H1 (cell line): ENCODE measurements at regions not wholly inside any gene's neighbourhood (a gene's known extent, or its start where the extent isn't known, plus 50 kb on each side); places are given as distances from the start of the nearest gene placed in this dataset.

Source experiments
- CTCF ChIA-PET: fragments of 300-600 bp; sonication (Branson Sonifier 250); formaldehyde crosslinking; loops from one replicate; lab custom pipeline; 2021; ENCODE audit not compliant: partially characterized antibody; lab: Charles Lee
- POLR2A ChIA-PET: fragments of 300-600 bp; sonication (Branson Sonifier 250); formaldehyde crosslinking; loops from one replicate; lab custom pipeline; 2021; ENCODE audit warnings: inconsistent platforms; ENCODE audit not compliant: partially characterized antibody; lab: Charles Lee
- DNase-seq, 2 experiments: peaks; one replicate each; pipeline versions ENCODE4 v3.0.0 to v3.0.0-alpha.2; 2010 to 2022; ENCODE audit warnings: low spot score in 2 of 2, low read depth in 1 of 2, mixed read lengths in 1 of 2
- FAIRE-seq: peaks from 2 replicates; lab custom pipeline; 2011; peaks lifted over from hg19 to GRCh38; lab: Jason Lieb, UNC
- H2AFZ ChIP-seq: 2 replicates; pipeline ENCODE4 v1.8.1; 2012; ENCODE audit warnings: low read length, inconsistent platforms
- H2AK5ac ChIP-seq: 2 replicates; pipeline ENCODE4 v1.6.1; 2013; ENCODE audit warnings: low read depth, low read length
- H2BK120ac ChIP-seq: replicated peaks from 2 replicates; pipeline ENCODE3; 2013; ENCODE audit warnings: low read depth, low read length, inconsistent platforms
- H2BK12ac ChIP-seq: 2 replicates; pipeline ENCODE4 v1.6.1; 2013; ENCODE audit warnings: low read depth, low read length
- H2BK15ac ChIP-seq: 2 replicates; pipeline ENCODE4 v1.6.1; 2013; ENCODE audit warnings: low read length
- H2BK20ac ChIP-seq: 2 replicates; pipeline ENCODE4 v1.6.1; 2013; ENCODE audit warnings: low read length
- H2BK5ac ChIP-seq: 2 replicates; pipeline ENCODE4 v1.6.1; 2013; ENCODE audit warnings: low read depth, low read length
- H3K14ac ChIP-seq: 2 replicates; pipeline ENCODE4 v1.6.1; 2013; ENCODE audit warnings: inconsistent platforms; ENCODE audit not compliant: insufficient read length
- H3K18ac ChIP-seq: 2 replicates; pipeline ENCODE4 v1.6.1; 2013; ENCODE audit warnings: low read length; ENCODE audit errors: extremely low read depth
- H3K23ac ChIP-seq: 2 replicates; pipeline ENCODE4 v1.6.1; 2013; ENCODE audit warnings: inconsistent platforms; ENCODE audit not compliant: insufficient read length
- H3K23me2 ChIP-seq: 2 replicates; pipeline ENCODE4 v1.6.1; 2013; ENCODE audit warnings: low read depth, low read length
- H3K27ac ChIP-seq: 2 replicates; pipeline ENCODE4 v1.6.1; 2011; ENCODE audit warnings: low read depth, low read length, inconsistent platforms
- H3K27me3 ChIP-seq, 4 experiments: replicated peaks in 1 of 4; 1 replicate in 1 of 4; 2 replicates in 3 of 4; pipeline versions ENCODE4 v1.6.1 to v1.8.1; 2011 to 2013; ENCODE audit warnings: low read length in 3 of 4, mild to moderate bottlenecking in 3 of 4, inconsistent platforms in 2 of 4, mixed read lengths in 2 of 4, moderate library complexity in 1 of 4; ENCODE audit not compliant: control insufficient read depth in 3 of 4, insufficient read depth in 3 of 4; ENCODE audit errors: extremely low read depth in 1 of 4
- H3K36me3 ChIP-seq, 4 experiments: 2 replicates each; pipeline versions ENCODE4 v1.6.1 to v1.8.1; 2011 to 2013; ENCODE audit warnings: mild to moderate bottlenecking in 4 of 4, low read length in 3 of 4, moderate library complexity in 2 of 4, control low read depth in 1 of 4, inconsistent platforms in 1 of 4; ENCODE audit not compliant: insufficient read depth in 4 of 4, control insufficient read depth in 2 of 4
- H3K4ac ChIP-seq: replicated peaks from 2 replicates; pipeline ENCODE3; 2013; ENCODE audit warnings: low read length, low read depth, mixed read lengths, inconsistent platforms; ENCODE audit not compliant: insufficient read length
- H3K4me1 ChIP-seq, 4 experiments: replicated peaks in 1 of 4; 1 replicate in 1 of 4; 2 replicates in 3 of 4; pipeline versions ENCODE4 v1.6.1 to v1.8.1; 2011 to 2013; ENCODE audit warnings: low read length in 3 of 4, inconsistent platforms in 2 of 4, mixed read lengths in 1 of 4; ENCODE audit not compliant: insufficient read depth in 4 of 4, control insufficient read depth in 3 of 4
- H3K4me2 ChIP-seq, 2 experiments: 2 replicates each; pipeline versions ENCODE4 v1.6.1 to v1.8.1; 2011 to 2013; ENCODE audit warnings: low read depth in 2 of 2, low read length in 2 of 2, control low read depth in 1 of 2, inconsistent platforms in 1 of 2, mild to moderate bottlenecking in 1 of 2; ENCODE audit not compliant: insufficient read depth in 1 of 2
- H3K4me3 ChIP-seq, 4 experiments: fragments of 200-600, 300-600 bp in 1 of 4; sonication (generic), shearing (Covaris generic), sonication (Bioruptor Twin) in 1 of 4; 2 replicates each; pipeline versions ENCODE4 v1.5.1 to v1.8.1; 2011 to 2016; ENCODE audit warnings: low read length in 4 of 4, low read depth in 3 of 4, control low read depth in 2 of 4, inconsistent platforms in 2 of 4, mild to moderate bottlenecking in 2 of 4, mixed read lengths in 1 of 4, moderate library complexity in 1 of 4; ENCODE audit not compliant: insufficient read depth in 2 of 4; ENCODE audit errors: extremely low read depth in 1 of 4
- H3K56ac ChIP-seq: replicated peaks from 2 replicates; pipeline ENCODE3; 2013; ENCODE audit warnings: low read depth, mild to moderate bottlenecking, mixed read lengths, low read length, inconsistent platforms; ENCODE audit not compliant: insufficient read length
- H3K79me1 ChIP-seq: 2 replicates; pipeline ENCODE4 v1.6.1; 2013; ENCODE audit warnings: low read depth, low read length, control low read depth
- H3K79me2 ChIP-seq, 2 experiments: 2 replicates each; pipeline versions ENCODE4 v1.6.1 to v1.8.1; 2012 to 2013; ENCODE audit warnings: low read length in 2 of 2, mild to moderate bottlenecking in 2 of 2, inconsistent platforms in 1 of 2; ENCODE audit not compliant: insufficient read depth in 2 of 2, control insufficient read depth in 1 of 2
- H3K9ac ChIP-seq, 4 experiments: replicated peaks in 1 of 4; 1 replicate in 1 of 4; 2 replicates in 3 of 4; pipeline versions ENCODE4 v1.6.1 to v1.8.1; 2011 to 2013; ENCODE audit warnings: low read depth in 3 of 4, low read length in 3 of 4, control low read depth in 2 of 4, mild to moderate bottlenecking in 2 of 4, moderate library complexity in 2 of 4, inconsistent platforms in 1 of 4; ENCODE audit errors: extremely low read depth in 1 of 4
- H3K9me3 ChIP-seq, 2 experiments: 2 replicates each; pipeline versions ENCODE4 v1.6.1 to v1.8.1; 2012 to 2013; ENCODE audit warnings: mild to moderate bottlenecking in 2 of 2, moderate library complexity in 2 of 2, control low read depth in 1 of 2, inconsistent platforms in 1 of 2, low read depth in 1 of 2, low read length in 1 of 2, mixed read lengths in 1 of 2; ENCODE audit not compliant: insufficient read depth in 2 of 2
- H4K20me1 ChIP-seq, 2 experiments: replicated peaks in 1 of 2; 2 replicates each; pipeline versions ENCODE3 to v1.8.1; 2011 to 2013; ENCODE audit warnings: inconsistent platforms in 2 of 2, low read length in 2 of 2, mild to moderate bottlenecking in 1 of 2; ENCODE audit not compliant: insufficient read depth in 2 of 2, control insufficient read depth in 1 of 2
- H4K5ac ChIP-seq: 2 replicates; pipeline ENCODE4 v1.6.1; 2013; ENCODE audit warnings: low read length, low read depth, mixed read lengths, inconsistent platforms; ENCODE audit not compliant: insufficient read length
- H4K8ac ChIP-seq: 2 replicates; pipeline ENCODE4 v1.8.0; 2013; ENCODE audit warnings: mild to moderate bottlenecking, moderate library complexity, low read length, inconsistent platforms; ENCODE audit not compliant: insufficient read depth; ENCODE audit errors: extremely low read depth
- H4K91ac ChIP-seq: replicated peaks from 2 replicates; pipeline ENCODE3; 2013; ENCODE audit warnings: low read length, mixed read lengths, inconsistent platforms; ENCODE audit not compliant: insufficient read length
- ASH2L ChIP-seq: fragments of 200-600, 300-600 bp; sonication (generic); IDR thresholded peaks from one replicate; pipeline ENCODE4 v1.7.1; 2017; ENCODE audit warnings: low read length
- CBX5 ChIP-seq: fragments of 300-800, 300-1000 bp; sonication (generic); IDR thresholded peaks from 2 replicates; pipeline ENCODE4 v1.7.1; 2016; ENCODE audit warnings: antibody characterized with exemption, low read length, low read depth
- CREB1 ChIP-seq: IDR thresholded peaks from 2 replicates; pipeline ENCODE4 v1.6.1; 2012; ENCODE audit warnings: inconsistent platforms
- GABPA ChIP-seq: IDR thresholded peaks from 2 replicates; pipeline ENCODE4 v1.6.1; 2011; ENCODE audit warnings: mild to moderate bottlenecking, low read length, moderate library complexity, borderline replicate concordance; ENCODE audit not compliant: insufficient read depth
- JUND ChIP-seq: IDR thresholded peaks from 2 replicates; pipeline ENCODE4 v1.6.1; 2011; ENCODE audit warnings: mild to moderate bottlenecking, improper control_type of control experiment, low read length
- NANOG ChIP-seq: IDR thresholded peaks from 2 replicates; pipeline ENCODE4 v1.6.1; 2011; ENCODE audit warnings: low read length, low read depth, mild to moderate bottlenecking, inconsistent platforms; ENCODE audit not compliant: insufficient read depth, poor library complexity, severe bottlenecking
- PHF8 ChIP-seq: fragments of 200-600 bp; sonication (generic); conservative IDR thresholded peaks from 2 replicates; pipeline ENCODE4 v1.7.1; 2012; ENCODE audit warnings: low read depth, mild to moderate bottlenecking, inconsistent platforms, low read length, moderate library complexity
- RNF2 ChIP-seq: fragments of 200-900, 300-1000 bp; sonication (generic); IDR thresholded peaks from 2 replicates; pipeline ENCODE4 v1.7.1; 2016; ENCODE audit warnings: borderline replicate concordance, low read depth, mild to moderate bottlenecking, antibody characterized with exemption, low read length; ENCODE audit not compliant: poor library complexity, severe bottlenecking; ENCODE audit errors: missing control alignments
- TCF12 ChIP-seq: IDR thresholded peaks from 2 replicates; pipeline ENCODE4 v1.6.1; 2011; ENCODE audit warnings: low read depth, mild to moderate bottlenecking, low read length
- TEAD4 ChIP-seq: IDR thresholded peaks from 2 replicates; pipeline ENCODE4 v1.6.1; 2012; ENCODE audit warnings: low read depth, low read length, inconsistent platforms, mixed read lengths
- WGBS, 2 experiments: shearing (Covaris generic) in 1 of 2; methylation state at CpG; one replicate each; pipeline versions ENCODE4 v1.1.6 to v1.1.7; 2013 to 2015; ENCODE audit warnings: low lambda C conversion rate in 2 of 2, mixed read lengths in 2 of 2, inconsistent platforms in 1 of 2, low coverage in 1 of 2, missing lambda C conversion rate in 1 of 2; ENCODE audit not compliant: insufficient replicate concordance in 2 of 2, insufficient coverage in 1 of 2, insufficient read length in 1 of 2; ENCODE audit errors: extremely low coverage in 1 of 2, missing lambda C conversion rate in 1 of 2; 5-methylcytosine and 5-hydroxymethylcytosine counted together
- TF ChIP-seq, protein P1 (sequence below): IDR thresholded peaks from 2 replicates; pipeline ENCODE4 v1.6.1; 2012; ENCODE audit warnings: inconsistent platforms

GRCh38 chr15:85899927-85900326 is 105.2 kb upstream of the KLHL25 start:
- Histone ChIP-seq H4K8ac (no peak overlapping the region), H2BK20ac (no peak overlapping the region), H3K27ac (no peak overlapping the region), H3K4me2 (0 out of 4 replicates have a peak overlapping the region, but pooled peaks of 1 of the 2 experiments have one; percentile 2), H4K91ac (no peak overlapping the region), H3K23me2 (no peaks in the 10 kb centered on the region; the same call in 1 of the 2 replicates), H3K18ac (no peak overlapping the region), H3K4ac (no peak overlapping the region), H3K14ac (no peak overlapping the region), H3K79me1 (no peaks in the 10 kb centered on the region), H3K9me3 (no peaks in the 10 kb centered on the region), H2BK120ac (no peak overlapping the region), H4K5ac (no peak overlapping the region), H2BK5ac (no peak overlapping the region), H3K4me1 (peaks cover 3 to 20% (median 17%) of the 10 kb centered on the region in 4 experiments; a peak in 6 of 7 replicates), H2AK5ac (no peak overlapping the region), H3K9ac (no peak overlapping the region), H2BK12ac (no peak overlapping the region), H3K27me3 (no peaks in the 10 kb centered on the region), H4K20me1 (no peaks in the 10 kb centered on the region), H2BK15ac (peak overlapping the region; percentile 95; the same call in 1 of the 2 replicates), H2AFZ (0 out of 2 replicates have a peak overlapping the region, but pooled peaks have one; percentile 46), H3K4me3 (no peak overlapping the region), H3K36me3 (no peaks in the 10 kb centered on the region), H3K23ac (no peak overlapping the region), H3K56ac (no peak overlapping the region), H3K79me2 (no peaks in the 10 kb centered on the region)
- ChIA-PET POLR2A (interaction anchor here (0.5 to 1.2 kb wide), 2 partner anchors 27 to 109 kb away, joined by 3 read pairs; no protein-coding TSS in a partner anchor), CTCF (interaction anchor here (0.6 to 2.1 kb wide), 5 partner anchors 10 to 843 kb away, joined by 3 to 6 read pairs (median 4); no protein-coding TSS in a partner anchor)
- no peak for DNase-seq
- WGBS, 2 experiments, result 59% methylated on average over 9 of the region's 9 CpGs; no CpG with 5 or more reads in 1 of the 2 experiments
- FAIRE-seq, result no peak
- TF ChIP-seq GABPA, result no peak
- no peak for TF ChIP-seq TCF12
- no peak for TF ChIP-seq PHF8
- TF ChIP-seq, protein P1, sequence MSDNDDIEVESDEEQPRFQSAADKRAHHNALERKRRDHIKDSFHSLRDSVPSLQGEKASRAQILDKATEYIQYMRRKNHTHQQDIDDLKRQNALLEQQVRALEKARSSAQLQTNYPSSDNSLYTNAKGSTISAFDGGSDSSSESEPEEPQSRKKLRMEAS, result no peak
- TF ChIP-seq CBX5, result no peak
- no peak for TF ChIP-seq CREB1
- TF ChIP-seq TEAD4, result no peak
- no peak for TF ChIP-seq ASH2L
- no peak for TF ChIP-seq RNF2
- TF ChIP-seq JUND, result no peak
- TF ChIP-seq NANOG, result no peak
